ENCODE measurements at regions not wholly inside any gene's neighbourhood (a gene's known extent, or its start where the extent isn't known, plus 50 kb on each side); places are given as distances from the start of the nearest gene placed in this dataset.

GRCh38 chr5:167413506-167413905, 877.9 kb upstream of the WWC1 start:
- H3K27me3 ChIP-seq = no peaks in the 10 kb centered on the region
- no peak for TF ChIP-seq POLR2A (IDR thresholded peaks at IDR 0.05)
- no peak for TF ChIP-seq CTCF (IDR thresholded peaks at IDR 0.05)
- H3K4me1 ChIP-seq = no peaks in the 10 kb centered on the region
- DNase-seq (no peak), ATAC-seq (no peak)
- H3K36me3 ChIP-seq (replicated peaks in 1 of 2; ENCODE audit: insufficient read depth in 1 of 2, low read depth in 2 of 2) = no peaks in the 10 kb centered on the region
- intact Hi-C loops (cut with DNase I) = no loop called here
- no peak overlapping the region for H3K4me3 ChIP-seq
- WGBS, 2 donors = 59 to 67% methylated on average over 5 of the region's 5 CpGs
- H3K27ac ChIP-seq = no peak overlapping the region
- no peaks in the 10 kb centered on the region for H3K9me3 ChIP-seq

GRCh38 chr5:167414611-167415010, 876.8 kb upstream of the WWC1 start:
- DNase-seq (no peak), ATAC-seq (no peak)
- Histone ChIP-seq H3K36me3 (replicated peaks in 1 of 2; ENCODE audit: insufficient read depth in 1 of 2, low read depth in 2 of 2) (no peaks in the 10 kb centered on the region), H3K4me3 (no peak overlapping the region), H3K4me1 (no peaks in the 10 kb centered on the region), H3K27me3 (no peaks in the 10 kb centered on the region), H3K9me3 (no peaks in the 10 kb centered on the region), H3K27ac (no peak overlapping the region)
- TF ChIP-seq CTCF (IDR thresholded peaks at IDR 0.05) (no peak), POLR2A (IDR thresholded peaks at IDR 0.05) (no peak)
- intact Hi-C loops (cut with DNase I) = no loop called here
- 62 to 80% methylated on average over 4 of the region's 4 CpGs for WGBS, 2 donors

- H3K4me3 ChIP-seq = no peak overlapping the region
- no peaks in the 10 kb centered on the region for H3K36me3 ChIP-seq (replicated peaks in 1 of 2; ENCODE audit: insufficient read depth in 1 of 2, low read depth in 2 of 2)
- TF ChIP-seq CTCF (IDR thresholded peaks at IDR 0.05) = no peak
- TF ChIP-seq POLR2A (IDR thresholded peaks at IDR 0.05) = no peak
- H3K4me1 ChIP-seq = no peaks in the 10 kb centered on the region
- H3K9me3 ChIP-seq = no peaks in the 10 kb centered on the region
- no peaks in the 10 kb centered on the region for H3K27me3 ChIP-seq
- no peak overlapping the region for H3K27ac ChIP-seq
- 45 to 46% methylated on average over 10 of the region's 10 CpGs for WGBS, 2 donors
- no peak for ATAC-seq
- DNase-seq = no peak
- intact Hi-C loops (cut with DNase I) = no loop called here
Observed at GRCh38 chr5:167415779-167416746, 875.4 kb upstream of the WWC1 start.

- no peaks in the 10 kb centered on the region for H3K36me3 ChIP-seq (replicated peaks in 1 of 2; ENCODE audit: insufficient read depth in 1 of 2, low read depth in 2 of 2)
- H3K4me3 ChIP-seq = no peak overlapping the region
- no peaks in the 10 kb centered on the region for H3K9me3 ChIP-seq
- no peaks in the 10 kb centered on the region for H3K27me3 ChIP-seq
- no peak for DNase-seq
- 81 to 82% methylated on average over 4 of the region's 4 CpGs for WGBS, 2 donors
- intact Hi-C loops (cut with DNase I) = no loop called here
- H3K4me1 ChIP-seq = no peaks in the 10 kb centered on the region
- TF ChIP-seq POLR2A (IDR thresholded peaks at IDR 0.05) = no peak
- TF ChIP-seq CTCF (IDR thresholded peaks at IDR 0.05) = no peak
- no peak overlapping the region for H3K27ac ChIP-seq
- ATAC-seq = no peak
Observed at GRCh38 chr5:167417662-167418061, 873.8 kb upstream of the WWC1 start.

DNA sequence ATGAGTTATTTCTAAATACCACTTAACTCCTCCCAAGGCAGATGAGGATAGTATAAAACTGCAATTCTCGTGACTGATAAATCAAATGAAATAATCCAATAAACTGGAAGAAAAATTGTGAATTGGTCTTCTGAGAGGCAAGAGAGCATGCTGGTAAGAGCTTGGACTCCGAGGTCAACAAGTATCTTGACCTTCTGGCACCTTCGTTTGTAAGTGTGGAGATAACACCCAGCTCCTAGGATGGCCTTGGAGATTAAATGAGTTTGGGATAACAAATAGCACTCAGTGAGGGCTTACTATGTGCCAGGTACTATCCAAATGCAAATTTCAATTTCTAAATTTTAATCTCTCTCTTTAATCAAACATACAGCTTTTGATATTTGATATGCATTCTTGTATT, 866.3 kb upstream of the WWC1 start:
- 32 to 41% methylated on average over 3 of the region's 3 CpGs for WGBS, 2 donors
- TF ChIP-seq POLR2A (IDR thresholded peaks at IDR 0.05) = no peak
- TF ChIP-seq CTCF (IDR thresholded peaks at IDR 0.05) = no peak
- Histone ChIP-seq H3K27ac (no peak overlapping the region), H3K4me1 (no peaks in the 10 kb centered on the region), H3K4me3 (no peak overlapping the region), H3K9me3 (no peaks in the 10 kb centered on the region), H3K27me3 (no peaks in the 10 kb centered on the region), H3K36me3 (replicated peaks in 1 of 2; ENCODE audit: insufficient read depth in 1 of 2, low read depth in 2 of 2) (no peaks in the 10 kb centered on the region)
- no peak for DNase-seq
- ATAC-seq = no peak
- intact Hi-C loops (cut with DNase I) = no loop called here
